ENCODE measurements at regions not wholly inside any gene's neighbourhood (a gene's known extent, or its start where the extent isn't known, plus 50 kb on each side); places are given as distances from the start of the nearest gene placed in this dataset.

- Histone ChIP-seq H3K9ac (ENCODE audit: low read depth, low read length) (no peak overlapping the region), H4K91ac (ENCODE audit: insufficient read depth, low read depth, low read length) (no peak overlapping the region), H3K27ac (ENCODE audit: insufficient read depth, low read length) (no peak overlapping the region), H2BK15ac (ENCODE audit: low read depth, low read length) (no peak overlapping the region), H2AK5ac (ENCODE audit: low read depth, low read length) (no peak overlapping the region), H3K56ac (ENCODE audit: extremely low read depth, insufficient read depth, low read length) (no peak overlapping the region), H4K20me1 (ENCODE audit: insufficient read depth, low read length) (no peaks in the 10 kb centered on the region), H4K5ac (ENCODE audit: low read depth, low read length) (no peak overlapping the region), H3K18ac (ENCODE audit: low read depth, low read length) (no peak overlapping the region), H3K36me3 (ENCODE audit: control insufficient read depth, insufficient read depth, low read length) (no peaks in the 10 kb centered on the region), H2AFZ (replicated peaks; ENCODE audit: low read length, poor library complexity) (no peak overlapping the region), H3K4me3 (ENCODE audit: insufficient read depth, low read depth, low read length) (no peak overlapping the region), H3K4ac (ENCODE audit: low read depth, low read length) (no peak overlapping the region), H3K14ac (replicated peaks; ENCODE audit: low read depth, low read length) (no peak overlapping the region), H2BK5ac (ENCODE audit: low read depth, low read length, poor library complexity, severe bottlenecking) (no peak overlapping the region), H3K9me1 (ENCODE audit: insufficient read depth, low read length) (no peaks in the 10 kb centered on the region), H2BK120ac (ENCODE audit: low read depth, low read length) (no peak overlapping the region), H3K9me3 (ENCODE audit: control insufficient read depth, insufficient read depth, low read length) (no peaks in the 10 kb centered on the region), H3K27me3 (ENCODE audit: control insufficient read depth, insufficient read depth, low read length) (no peaks in the 10 kb centered on the region), H2AK9ac (replicated peaks; ENCODE audit: low read depth, low read length, poor library complexity) (no peak overlapping the region), H3K79me1 (ENCODE audit: low read depth in 1 of 2, low read length in 2 of 2) (no peaks in the 10 kb centered on the region; a peak in 1 of 4 replicates), H3K4me1 (ENCODE audit: control insufficient read depth, insufficient read depth, low read length) (no peaks in the 10 kb centered on the region), H3K4me2 (ENCODE audit: low read depth, low read length) (no peak overlapping the region), H3K23ac (ENCODE audit: low read depth, low read length) (no peak overlapping the region), H4K8ac (ENCODE audit: low read depth in 2 of 2, low read length in 2 of 2) (no peak overlapping the region), H2BK20ac (ENCODE audit: low read depth, low read length) (no peak overlapping the region)
- ChIA-PET POLR2A (ENCODE audit: unreplicated experiment) (no interaction called here), CTCF (no interaction called here)
- ATAC-seq (ENCODE audit: low read depth) (no peak), DNase-seq (peak; percentile 7)
- no peak for TF ChIP-seq RCOR1 (IDR thresholded peaks at IDR 0.05; ENCODE audit: insufficient replicate concordance, low read length)
- no peak for TF ChIP-seq ELK1 (IDR thresholded peaks at IDR 0.05; ENCODE audit: borderline replicate concordance, low read depth, low read length)
- TF ChIP-seq USF2 (IDR thresholded peaks at IDR 0.05; ENCODE audit: low read depth, low read length): no peak
- TF ChIP-seq CHD1 (IDR thresholded peaks at IDR 0.05; ENCODE audit: low read depth, low read length): no peak
- no peak for TF ChIP-seq FOS (IDR thresholded peaks at IDR 0.05; ENCODE audit: low read depth, low read length)
- no peak for TF ChIP-seq POLR2A (IDR thresholded peaks at IDR 0.05; ENCODE audit: low read depth, low read length)
- no peak for TF ChIP-seq CTCF (conservative IDR thresholded peaks at IDR 0.05; ENCODE audit: low read depth, low read length)
- no peak for TF ChIP-seq MAZ (IDR thresholded peaks at IDR 0.05; ENCODE audit: borderline replicate concordance, low read depth, low read length)
- TF ChIP-seq MAFK (IDR thresholded peaks at IDR 0.05; ENCODE audit: low read depth, low read length): no peak
- TF ChIP-seq RAD21 (IDR thresholded peaks at IDR 0.05; ENCODE audit: low read length): no peak
- no peak for TF ChIP-seq RFX5 (IDR thresholded peaks at IDR 0.05; ENCODE audit: low read depth, low read length)
- no peak for TF ChIP-seq NFE2L2 (IDR thresholded peaks at IDR 0.05; ENCODE audit: low read depth, low read length)
- no peak for TF ChIP-seq MXI1 (IDR thresholded peaks at IDR 0.05; ENCODE audit: borderline replicate concordance, low read depth, low read length)
- TF ChIP-seq SMC3 (IDR thresholded peaks at IDR 0.05; ENCODE audit: low read depth, low read length): no peak
- no peak for TF ChIP-seq BHLHE40 (IDR thresholded peaks at IDR 0.05; ENCODE audit: low read depth, low read length)
- no peak for TF ChIP-seq CEBPB (IDR thresholded peaks at IDR 0.05; ENCODE audit: low read depth, low read length)
- in situ Hi-C loops (cut with MboI; ENCODE audit: low sequenced_read_pairs) (no loop called here), intact Hi-C loops (cut with micrococcal nuclease) (no loop called here), dilution Hi-C loops (cut with HindIII; ENCODE audit: low sequenced_read_pairs, unreplicated experiment) (no loop called here)
- BruUV-seq (replicated peaks): no TSS peak
These were observed 290.2 kb upstream of the POU5F2 start for GRCh38 chr5:94031631-94032030.
